Bronchial epithelial cell (primary cell): ENCODE measurements at regions not wholly inside any gene's neighbourhood (a gene's known extent, or its start where the extent isn't known, plus 50 kb on each side); places are given as distances from the start of the nearest gene placed in this dataset.

Source experiments
- DNase-seq: peaks from one replicate; pipeline ENCODE4 v3.0.0-alpha.2; 2010; ENCODE audit warnings: low read depth
- FAIRE-seq: peaks from 2 replicates; lab custom pipeline; 2011; peaks lifted over from hg19 to GRCh38; lab: Jason Lieb, UNC
- H3K27me3 ChIP-seq: 2 replicates; pipeline ENCODE4 v1.5.1; 2011; ENCODE audit warnings: low read length; ENCODE audit not compliant: control insufficient read depth, insufficient read depth
- H3K36me3 ChIP-seq: 2 replicates; pipeline ENCODE4 v1.5.1; 2011; ENCODE audit warnings: low read length; ENCODE audit not compliant: control insufficient read depth, insufficient read depth
- H3K4me3 ChIP-seq: 2 replicates; pipeline ENCODE4 v1.5.1; 2011; ENCODE audit warnings: mild to moderate bottlenecking, low read depth, low read length, control low read depth
- CTCF ChIP-seq: IDR thresholded peaks from 2 replicates; pipeline ENCODE4 v1.5.1; 2011; ENCODE audit warnings: mild to moderate bottlenecking, moderate library complexity, low read length, control low read depth, inconsistent platforms; ENCODE audit not compliant: insufficient read depth, severe bottlenecking

- FAIRE-seq (no peak), DNase-seq (no peak)
- Histone ChIP-seq H3K36me3 (no peaks in the 10 kb centered on the region), H3K4me3 (no peak overlapping the region), H3K27me3 (no peaks in the 10 kb centered on the region)
- TF ChIP-seq CTCF = no peak
Observed at GRCh38 chr20:24048024-24048611, 59.5 kb upstream of the GGTLC1 start.

GRCh38 chr20:24046888-24047287, 58.3 kb upstream of the GGTLC1 start:
- TF ChIP-seq CTCF = no peak
- DNase-seq = peak; percentile 10
- Histone ChIP-seq H3K4me3 (no peak overlapping the region), H3K27me3 (no peaks in the 10 kb centered on the region), H3K36me3 (no peaks in the 10 kb centered on the region)
- FAIRE-seq = no peak

- H3K27me3 ChIP-seq = no peaks in the 10 kb centered on the region
- no peaks in the 10 kb centered on the region for H3K36me3 ChIP-seq
- DNase-seq = no peak
- TF ChIP-seq CTCF = no peak
- FAIRE-seq = no peak
- H3K4me3 ChIP-seq = no peak overlapping the region
Observed at GRCh38 chr20:24045621-24046318, 57.2 kb upstream of the GGTLC1 start.

- no peak for TF ChIP-seq CTCF
- FAIRE-seq (no peak), DNase-seq (no peak)
Observed at GRCh38 chr20:24043294-24043693, 54.7 kb upstream of the GGTLC1 start.

GRCh38 chr20:24042646-24043045, 54.1 kb upstream of the GGTLC1 start:
- TF ChIP-seq CTCF = no peak
- Histone ChIP-seq H3K4me3 (no peak overlapping the region), H3K36me3 (no peaks in the 10 kb centered on the region), H3K27me3 (peaks cover 2% of the 10 kb centered on the region)
- FAIRE-seq = no peak
- no peak for DNase-seq

More at GRCh38 chr20:24043294-24043693, 54.7 kb upstream of the GGTLC1 start:
- Histone ChIP-seq H3K27me3 (no peaks in the 10 kb centered on the region), H3K4me3 (no peak overlapping the region), H3K36me3 (no peaks in the 10 kb centered on the region)
